Stimulated activated CD4-positive, alpha-beta T cell treated with anti-CD3 and anti-CD28 coated beads, TNF-alpha, amount 100 ng/mL, for 4 hours (primary cell): ENCODE measurements at regions not wholly inside any gene's neighbourhood (a gene's known extent, or its start where the extent isn't known, plus 50 kb on each side); places are given as distances from the start of the nearest gene placed in this dataset.
"Not testable (repeated sequence)": the region's sequence is repeated elsewhere in the genome, so short reads cannot be mapped to it uniquely, and the experiment has no call there.

Source experiments
- DNase-seq, 3 experiments: peaks; one replicate each; pipeline ENCODE4 v3.0.0-alpha.2; 2020; ENCODE audit warnings: low read depth in 3 of 3

- DNase-seq, result not testable (repeated sequence)
Observed at GRCh38 chr9:61817127-61817705, 627.4 kb downstream of the SPATA31A7 start.

- DNase-seq, result peak; percentile 70 to 81 (median 78)
Observed at GRCh38 chr9:61853624-61854259, 663.9 kb downstream of the SPATA31A7 start.

GRCh38 chr9:61854260-61854640, 664.4 kb downstream of the SPATA31A7 start:
- DNase-seq, result peak in 1 of 3 experiments; percentile 2

GRCh38 chr9:61856283-61856682, 666.4 kb downstream of the SPATA31A7 start:
- DNase-seq, result not testable (repeated sequence)

- peak in 1 of 3 experiments; percentile 0 for DNase-seq
Observed at GRCh38 chr9:61856858-61857453, 667.1 kb downstream of the SPATA31A7 start.

GRCh38 chr9:61857709-61858351, 668.0 kb downstream of the SPATA31A7 start:
- DNase-seq, result not testable (repeated sequence)

- peak; percentile 18 to 59 (median 31) for DNase-seq
Observed at GRCh38 chr9:61862431-61862971, 672.7 kb downstream of the SPATA31A7 start.

- not testable (repeated sequence) for DNase-seq
Observed at GRCh38 chr9:61864463-61864862, 674.6 kb downstream of the SPATA31A7 start.

- DNase-seq, result not testable (repeated sequence)
Observed at GRCh38 chr9:61868965-61869364, 679.1 kb downstream of the SPATA31A7 start.

- DNase-seq, result not testable (repeated sequence)
Observed at GRCh38 chr9:61872329-61872728, 682.5 kb downstream of the SPATA31A7 start.
